Heart right ventricle (tissue), 16 donors: ENCODE measurements at regions not wholly inside any gene's neighbourhood (a gene's known extent, or its start where the extent isn't known, plus 50 kb on each side); places are given as distances from the start of the nearest gene placed in this dataset.

ENCODE experiments used
- ATAC-seq, 8 donors: fragments of 200-7000 bp; cut with Tn5 transposase; one replicate each; pipeline ENCODE4 v1.9.1; 2020; ENCODE audit warnings: mild to moderate bottlenecking in 8 of 8, moderate library complexity in 8 of 8, moderate number of reproducible peaks in 1 of 8
- DNase-seq, 2 donors: peaks; one replicate each; pipeline ENCODE4 v3.0.0-alpha.2; 2020
- H3K27ac ChIP-seq, 10 donors: fragments of 200-600 bp; sonication (generic) in 2 of 10; one replicate each; pipeline versions ENCODE4 v1.5.0 to v1.8.0; 2020 to 2022; ENCODE audit warnings: mild to moderate bottlenecking in 3 of 10
- H3K27me3 ChIP-seq, 7 donors: fragments of 200-600 bp; one replicate each; pipeline ENCODE4 v1.8.0; 2021 to 2022; ENCODE audit warnings: mild to moderate bottlenecking in 2 of 7
- H3K36me3 ChIP-seq, 9 donors: fragments of 200-600 bp; sonication (generic) in 1 of 9; one replicate each; pipeline versions ENCODE4 v1.5.0 to v1.8.0; 2020 to 2022; ENCODE audit warnings: mild to moderate bottlenecking in 2 of 9
- H3K4me1 ChIP-seq, 9 donors: fragments of 200-600 bp; sonication (generic) in 1 of 9; one replicate each; pipeline versions ENCODE4 v1.5.0 to v1.8.0; 2020 to 2022; ENCODE audit warnings: mild to moderate bottlenecking in 4 of 9
- H3K4me3 ChIP-seq, 10 donors: fragments of 200-600 bp; sonication (generic) in 2 of 10; one replicate each; pipeline versions ENCODE4 v1.5.0 to v1.8.0; 2020 to 2022; ENCODE audit warnings: mild to moderate bottlenecking in 7 of 10, moderate library complexity in 2 of 10
- H3K9me3 ChIP-seq, 11 donors: fragments of 200-600 bp in 10 of 11; sonication (generic) in 2 of 11; one replicate each; pipeline versions ENCODE4 v1.5.0 to v1.8.0; 2013 to 2022; ENCODE audit warnings: mild to moderate bottlenecking in 2 of 11, control low read depth in 1 of 11, moderate library complexity in 1 of 11
- CTCF ChIP-seq, 9 donors: fragments of 200-600 bp; sonication (generic) in 2 of 9; IDR thresholded peaks; one replicate each; pipeline versions ENCODE4 v1.5.0 to v1.8.0; 2021 to 2022; ENCODE audit warnings: antibody characterized with exemption in 9 of 9, mild to moderate bottlenecking in 5 of 9, moderate library complexity in 1 of 9
- WGBS, 2 donors: extraction: QIAGEN DNeasy Blood & Tissue Kit; methylation state at CpG; one replicate each; pipeline ENCODE4 v1.1.7; 2013; ENCODE audit warnings: inconsistent platforms in 1 of 2; 5-methylcytosine and 5-hydroxymethylcytosine counted together
- intact Hi-C, 10 donors: fragments of 100-400 bp; cut with DNase I; formaldehyde crosslinking; loops; one replicate each; pipeline versions ENCODE4 v1.11.1 to v1.14.2; 2022
- donor health status: Arrhythmogenic right ventricular cardiomyopathy.
- donor health status: ischemic (EF 13 %, LVEDD 7.1; RV severe dilation, severe dysfunction).
- donor health status: healthy with polysubstance abuse.
- donor health status: DM: no; HTN: yes; CAD: no.
- donor health status: DM: no; HTN: no; CAD: no.
- donor health status: ischemic (EF 25% LVEDD 6.9; RV normal size, moderate dysfunction).
- donor health status: ischemic (EF 25% LVEDD 5.7; RV mildly dilated, moderate dysfunction).
- donor health status: healthy.
- donor health status: DM: yes; HTN: yes; CAD: no.
- donor health status: Ischemic cardiomyopathy.
- donor health status: ischemic (EF 35%, LVEDD 5.7; RV mildly dilated, moderate dysfunction).
- donor health status: nonischemic (EF 11% LVEDD 7.7; RV severe dilation, severe dysfunction).
- donor health status: DM: yes; HTN: yes; CAD: no.
- donor health status: PGD.
- donor health status: ischemic (EF 29% LVEDD 5.4; RV normal size, mild dysfunction).
- donor health status: nonischemic (EF 23%, LVEDD 6.1; RV moderate dilation, normal function).

DNA sequence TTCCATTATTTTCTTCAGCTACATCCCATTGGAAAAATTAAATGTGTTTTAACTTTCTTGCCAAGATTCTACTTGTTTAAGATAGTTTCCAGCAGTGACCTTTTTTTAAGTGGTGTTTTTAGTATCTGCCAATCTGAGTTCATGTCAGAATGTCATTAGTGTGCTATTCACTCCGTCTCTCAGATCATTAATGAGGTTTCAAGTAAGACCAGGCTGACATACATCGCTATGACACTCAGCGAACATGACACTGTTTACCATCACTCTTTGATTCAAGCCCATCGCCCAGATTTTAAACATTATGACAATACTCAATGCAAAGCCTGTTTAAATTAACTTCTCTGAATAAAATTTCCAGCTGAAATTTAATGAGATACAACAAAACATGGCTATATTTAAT, 272.0 kb upstream of the KYNU start:
- WGBS, 2 donors: 54 to 57% methylated on average over 4 of the region's 4 CpGs
- TF ChIP-seq CTCF (IDR thresholded peaks at IDR 0.05): no peak
- H3K4me3 ChIP-seq: no peak overlapping the region
- no peaks in the 10 kb centered on the region for H3K9me3 ChIP-seq
- no peaks in the 10 kb centered on the region for H3K27me3 ChIP-seq
- ATAC-seq: no peak
- intact Hi-C loops: no loop called here
- H3K27ac ChIP-seq: no peak overlapping the region
- DNase-seq: no peak
- H3K36me3 ChIP-seq: no peaks in the 10 kb centered on the region
- H3K4me1 ChIP-seq: no peaks in the 10 kb centered on the region

DNA sequence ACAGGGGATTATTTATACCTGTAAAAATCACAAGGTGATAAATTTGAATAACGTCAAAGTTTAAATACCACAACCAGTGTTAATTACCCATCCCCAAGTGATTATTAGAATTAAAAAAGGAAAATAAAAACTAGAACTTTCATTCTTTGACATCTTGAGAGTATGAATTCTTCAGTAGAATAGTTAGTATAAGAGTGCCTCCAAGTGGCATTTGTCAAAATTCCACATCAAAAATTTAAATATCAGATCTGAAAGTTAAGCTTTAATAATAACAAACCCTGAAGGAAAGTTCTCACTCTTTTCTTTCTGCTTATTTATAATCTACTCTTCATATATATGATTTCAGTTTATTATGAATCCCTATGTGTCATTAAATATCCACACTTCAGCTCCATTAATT, 273.7 kb upstream of the KYNU start:
- intact Hi-C loops: no loop called here
- Histone ChIP-seq H3K4me3 (no peak overlapping the region), H3K36me3 (no peaks in the 10 kb centered on the region), H3K27me3 (no peaks in the 10 kb centered on the region), H3K9me3 (no peaks in the 10 kb centered on the region), H3K4me1 (no peaks in the 10 kb centered on the region), H3K27ac (no peak overlapping the region)
- 40 to 69% methylated on average over 1 of the region's 1 CpG for WGBS, 2 donors
- no peak for DNase-seq
- ATAC-seq: no peak
- TF ChIP-seq CTCF (IDR thresholded peaks at IDR 0.05): peak in 1 of 9 donors; percentile 24

DNA sequence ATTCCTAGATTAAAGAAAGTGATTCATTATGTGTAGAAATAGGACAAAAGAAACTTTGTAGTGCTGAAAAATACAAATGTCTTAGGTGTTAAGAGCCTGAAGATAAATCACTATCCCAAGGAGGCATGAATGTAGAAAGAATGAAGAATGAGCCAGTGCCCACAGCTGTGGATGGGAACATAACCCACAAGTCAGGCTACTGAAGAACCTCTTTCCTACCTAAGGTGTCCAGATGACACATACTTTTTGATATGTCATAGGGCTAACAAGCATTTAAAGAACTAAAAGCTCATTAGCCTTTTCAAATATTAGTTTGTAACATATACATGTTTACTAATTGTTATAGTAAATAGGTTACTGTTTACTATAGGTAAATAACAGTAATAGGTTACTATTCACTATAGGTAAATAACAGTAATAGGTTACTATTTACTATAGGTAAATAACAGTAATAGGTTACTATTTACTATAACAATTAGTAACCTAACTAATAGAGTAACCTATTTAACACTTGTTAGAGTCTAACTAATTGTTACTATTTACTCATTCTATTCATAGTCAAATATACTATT, 275.0 kb upstream of the KYNU start:
- no peak for TF ChIP-seq CTCF (IDR thresholded peaks at IDR 0.05)
- Histone ChIP-seq H3K36me3 (no peaks in the 10 kb centered on the region), H3K27me3 (no peaks in the 10 kb centered on the region), H3K4me1 (no peaks in the 10 kb centered on the region), H3K4me3 (no peak overlapping the region), H3K9me3 (no peaks in the 10 kb centered on the region), H3K27ac (no peak overlapping the region)
- DNase-seq (no peak), ATAC-seq (no peak)
- intact Hi-C loops: no loop called here

- ATAC-seq: no peak
- H3K27me3 ChIP-seq: no peaks in the 10 kb centered on the region
- TF ChIP-seq CTCF (IDR thresholded peaks at IDR 0.05): no peak
- H3K4me1 ChIP-seq: no peaks in the 10 kb centered on the region
- H3K27ac ChIP-seq: no peak overlapping the region
- DNase-seq: no peak
- H3K36me3 ChIP-seq: no peaks in the 10 kb centered on the region
- 83 to 84% methylated on average over 7 of the region's 7 CpGs for WGBS, 2 donors
- H3K9me3 ChIP-seq: no peaks in the 10 kb centered on the region
- no peak overlapping the region for H3K4me3 ChIP-seq
- intact Hi-C loops: no loop called here
These were observed 275.7 kb upstream of the KYNU start for GRCh38 chr2:142601794-142602193.

- no peak for TF ChIP-seq CTCF (IDR thresholded peaks at IDR 0.05)
These were observed 278.0 kb upstream of the KYNU start for GRCh38 chr2:142599504-142599903.

More at GRCh38 chr2:142599504-142599903, 278.0 kb upstream of the KYNU start:
- no peak overlapping the region for H3K4me3 ChIP-seq
- no peaks in the 10 kb centered on the region for H3K36me3 ChIP-seq
- H3K9me3 ChIP-seq: no peaks in the 10 kb centered on the region
- DNase-seq (no peak), ATAC-seq (no peak)
- H3K4me1 ChIP-seq: no peaks in the 10 kb centered on the region
- no peak overlapping the region for H3K27ac ChIP-seq
- H3K27me3 ChIP-seq: no peaks in the 10 kb centered on the region
- intact Hi-C loops: no loop called here
